AG04449 (cell line): ENCODE measurements at regions not wholly inside any gene's neighbourhood (a gene's known extent, or its start where the extent isn't known, plus 50 kb on each side); places are given as distances from the start of the nearest gene placed in this dataset.

Source experiments
- CTCF ChIA-PET: fragments of 350-600 bp; formaldehyde crosslinking; extraction: SDS; loops from one replicate; lab custom pipeline; 2021; ENCODE audit warnings: antibody characterized with exemption; lab: Yijun Ruan, JAX
- POLR2A ChIA-PET: fragments of 400-600, 350-600 bp; formaldehyde crosslinking; extraction: SDS; loops from one replicate; lab custom pipeline; 2020; ENCODE audit warnings: antibody characterized with exemption, inconsistent platforms; lab: Yijun Ruan, JAX
- DNase-seq: peaks from one replicate; pipeline ENCODE4 v3.0.0-alpha.2; 2010; ENCODE audit warnings: low read depth, low spot score
- H3K4me3 ChIP-seq: 2 replicates; pipeline ENCODE4 v1.5.1; 2011; ENCODE audit warnings: low read depth, mild to moderate bottlenecking, control low read depth, low read length
- CTCF ChIP-seq: IDR thresholded peaks from one replicate; pipeline ENCODE4 v1.5.1; 2011; ENCODE audit warnings: mild to moderate bottlenecking, moderate library complexity, low read length, control low read depth, inconsistent platforms; ENCODE audit not compliant: insufficient read depth; ENCODE audit errors: missing control alignments

GRCh38 chr12:90075685-90076084 is 367.0 kb upstream of the ATP2B1 start:
- H3K4me3 ChIP-seq, result no peak overlapping the region
- ChIA-PET POLR2A (no interaction called here), CTCF (no interaction called here)
- no peak for DNase-seq
- TF ChIP-seq CTCF, result no peak

GRCh38 chr12:90074086-90074485 is 365.4 kb upstream of the ATP2B1 start:
- TF ChIP-seq CTCF, result no peak
- CTCF ChIA-PET, result no interaction called here
- no peak overlapping the region for H3K4me3 ChIP-seq
- POLR2A ChIA-PET, result no interaction called here
- no peak for DNase-seq

- H3K4me3 ChIP-seq, result no peak overlapping the region
- ChIA-PET POLR2A (no interaction called here), CTCF (no interaction called here)
- TF ChIP-seq CTCF, result no peak
- DNase-seq, result no peak
These were observed 363.4 kb upstream of the ATP2B1 start for GRCh38 chr12:90071996-90072395.

GRCh38 chr12:90069711-90070110 is 361.1 kb upstream of the ATP2B1 start:
- ChIA-PET CTCF (no interaction called here), POLR2A (no interaction called here)
- DNase-seq, result no peak
- no peak for TF ChIP-seq CTCF
- H3K4me3 ChIP-seq, result no peak overlapping the region

GRCh38 chr12:90067791-90068190 is 359.2 kb upstream of the ATP2B1 start:
- H3K4me3 ChIP-seq, result no peak overlapping the region
- CTCF ChIA-PET, result no interaction called here
- no peak for TF ChIP-seq CTCF
- POLR2A ChIA-PET, result no interaction called here
- no peak for DNase-seq

- no peak overlapping the region for H3K4me3 ChIP-seq
- no peak for TF ChIP-seq CTCF
- CTCF ChIA-PET, result no interaction called here
- DNase-seq, result no peak
- POLR2A ChIA-PET, result no interaction called here
These were observed 356.5 kb upstream of the ATP2B1 start for GRCh38 chr12:90064852-90065801.
